K562 (cell line): ENCODE measurements at regions not wholly inside any gene's neighbourhood (a gene's known extent, or its start where the extent isn't known, plus 50 kb on each side); places are given as distances from the start of the nearest gene placed in this dataset.
A peak's percentile ranks its signal among the peaks of the same experiment; 100 is the strongest.

ENCODE experiments used
- ARID1B ChIP-seq: fragments of 450-650 bp; IDR thresholded peaks from 2 replicates; pipeline ENCODE4 v1.6.1; 2016; ENCODE audit warnings: antibody characterized with exemption, mild to moderate bottlenecking, inconsistent platforms
- ATF3 ChIP-seq, 2 experiments: fragments of 450-650 bp in 1 of 2; sonication (generic) in 1 of 2; formaldehyde crosslinking in 1 of 2; IDR thresholded peaks in 1 of 2; conservative IDR thresholded peaks in 1 of 2; 2 replicates each; pipeline versions ENCODE4 v1.6.1 to v1.8.1; 2016 to 2023; ENCODE audit warnings: mild to moderate bottlenecking in 2 of 2, moderate library complexity in 2 of 2, inconsistent platforms in 1 of 2, missing genetic modification reagents in 1 of 2
- DMBX1 ChIP-seq: fragments of 250-450 bp; sonication (Bioruptor Pico); IDR thresholded peaks from 2 replicates; pipeline ENCODE4 v1.8.0; 2022; ENCODE audit warnings: inconsistent platforms, mild to moderate bottlenecking, moderate library complexity, borderline replicate concordance
- KLF16 ChIP-seq: IDR thresholded peaks from 2 replicates; pipeline ENCODE4 v1.6.1; 2016; ENCODE audit warnings: antibody characterized with exemption
- MECOM ChIP-seq: fragments of 250-450 bp; sonication (Bioruptor Pico); IDR thresholded peaks from 2 replicates; pipeline ENCODE4 v1.8.0; 2022; ENCODE audit warnings: inconsistent platforms
- RBM25 ChIP-seq: fragments of 200-400 bp; formaldehyde crosslinking; IDR thresholded peaks from 2 replicates; pipeline ENCODE4 v1.6.1; 2018; ENCODE audit warnings: low read length, low read depth, moderate library complexity; ENCODE audit not compliant: severe bottlenecking
- TAF1 ChIP-seq: IDR thresholded peaks from 2 replicates; pipeline ENCODE4 v1.6.1; 2011; ENCODE audit warnings: mild to moderate bottlenecking, low read length, moderate library complexity; ENCODE audit not compliant: insufficient read depth, control insufficient read depth, severe bottlenecking; ENCODE audit errors: extremely low read depth
- VEZF1 ChIP-seq: fragments of 200-800 bp; sonication (Bioruptor generic); IDR thresholded peaks from 2 replicates; pipeline ENCODE4 v1.6.1; 2017; ENCODE audit warnings: missing genetic modification characterization, missing compliant biosample characterization
- YBX1 ChIP-seq: fragments of 450-650 bp; IDR thresholded peaks from 2 replicates; pipeline ENCODE4 v1.7.1; 2016; ENCODE audit warnings: mild to moderate bottlenecking
- ZBTB11 ChIP-seq, 3 experiments: fragments of 200-800 bp in 1 of 3; fragments of 250-450 bp in 1 of 3; fragments of 450-650 bp in 1 of 3; sonication (Bioruptor Pico) in 1 of 3; sonication (Bioruptor generic) in 1 of 3; formaldehyde crosslinking in 1 of 3; IDR thresholded peaks; 2 replicates each; pipeline versions ENCODE4 v1.6.1 to v1.8.0; 2016 to 2022; ENCODE audit warnings: mild to moderate bottlenecking in 2 of 3, missing genetic modification characterization in 2 of 3, missing compliant biosample characterization in 1 of 3, moderate library complexity in 1 of 3
- ZNF398 ChIP-seq: fragments of 250-450 bp; sonication (Bioruptor Pico); IDR thresholded peaks from 2 replicates; pipeline ENCODE4 v1.8.0; 2021; ENCODE audit warnings: moderate library complexity, mild to moderate bottlenecking, inconsistent platforms
- ZNF589 ChIP-seq: fragments of 200-800 bp; sonication (Bioruptor generic); IDR thresholded peaks from 2 replicates; pipeline ENCODE4 v1.6.1; 2016; ENCODE audit warnings: low read depth, missing genetic modification characterization, missing compliant biosample characterization
- ZNF77 ChIP-seq: fragments of 250-450 bp; sonication (Bioruptor Pico); IDR thresholded peaks from 2 replicates; pipeline ENCODE4 v1.5.0; 2020
- TF ChIP-seq, protein P1 (sequence below): fragments of 250-450 bp; sonication (Bioruptor Pico); IDR thresholded peaks from 2 replicates; pipeline ENCODE4 v1.4.0; 2020
- TF ChIP-seq, protein P2 (sequence below): sonication (generic); formaldehyde crosslinking; IDR thresholded peaks from 2 replicates; pipeline ENCODE4 v1.8.1; 2023; ENCODE audit warnings: mild to moderate bottlenecking, missing genetic modification reagents

- TF ChIP-seq KLF16 (peak; percentile 63; the same call in 1 of the 2 replicates), ARID1B (no peak), ZNF589 (no peak), RBM25 (peak; percentile 89), ZNF77 (CRISPR knock-in tag) (no peak), DMBX1 (CRISPR knock-in tag) (no peak), ZNF398 (CRISPR knock-in tag) (no peak), YBX1 (no peak), ZBTB11 (CRISPR knock-in tag; IDR thresholded peaks at IDR 0.05) (no peak), ATF3 (IDR thresholded peaks at IDR 0.05) (no peak), ATF3 (CRISPR knock-in tag; conservative IDR thresholded peaks at IDR 0.05) (0 out of 2 replicates have a peak, but pooled peaks have one; percentile 57), VEZF1 (peak; percentile 53; the same call in 1 of the 2 replicates), MECOM (CRISPR knock-in tag) (no peak), TAF1 (no peak)
- TF ChIP-seq, protein P1, sequence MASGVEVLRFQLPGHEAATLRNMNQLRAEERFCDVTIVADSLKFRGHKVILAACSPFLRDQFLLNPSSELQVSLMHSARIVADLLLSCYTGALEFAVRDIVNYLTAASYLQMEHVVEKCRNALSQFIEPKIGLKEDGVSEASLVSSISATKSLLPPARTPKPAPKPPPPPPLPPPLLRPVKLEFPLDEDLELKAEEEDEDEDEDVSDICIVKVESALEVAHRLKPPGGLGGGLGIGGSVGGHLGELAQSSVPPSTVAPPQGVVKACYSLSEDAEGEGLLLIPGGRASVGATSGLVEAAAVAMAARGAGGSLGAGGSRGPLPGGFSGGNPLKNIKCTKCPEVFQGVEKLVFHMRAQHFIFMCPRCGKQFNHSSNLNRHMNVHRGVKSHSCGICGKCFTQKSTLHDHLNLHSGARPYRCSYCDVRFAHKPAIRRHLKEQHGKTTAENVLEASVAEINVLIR (CRISPR knock-in tag), result no peak
- TF ChIP-seq, protein P2, sequence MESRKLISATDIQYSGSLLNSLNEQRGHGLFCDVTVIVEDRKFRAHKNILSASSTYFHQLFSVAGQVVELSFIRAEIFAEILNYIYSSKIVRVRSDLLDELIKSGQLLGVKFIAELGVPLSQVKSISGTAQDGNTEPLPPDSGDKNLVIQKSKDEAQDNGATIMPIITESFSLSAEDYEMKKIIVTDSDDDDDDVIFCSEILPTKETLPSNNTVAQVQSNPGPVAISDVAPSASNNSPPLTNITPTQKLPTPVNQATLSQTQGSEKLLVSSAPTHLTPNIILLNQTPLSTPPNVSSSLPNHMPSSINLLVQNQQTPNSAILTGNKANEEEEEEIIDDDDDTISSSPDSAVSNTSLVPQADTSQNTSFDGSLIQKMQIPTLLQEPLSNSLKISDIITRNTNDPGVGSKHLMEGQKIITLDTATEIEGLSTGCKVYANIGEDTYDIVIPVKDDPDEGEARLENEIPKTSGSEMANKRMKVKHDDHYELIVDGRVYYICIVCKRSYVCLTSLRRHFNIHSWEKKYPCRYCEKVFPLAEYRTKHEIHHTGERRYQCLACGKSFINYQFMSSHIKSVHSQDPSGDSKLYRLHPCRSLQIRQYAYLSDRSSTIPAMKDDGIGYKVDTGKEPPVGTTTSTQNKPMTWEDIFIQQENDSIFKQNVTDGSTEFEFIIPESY (CRISPR knock-in tag), result peak; percentile 70
These were observed 163.4 kb upstream of the CIBAR2 start (continued) for GRCh38 chr16:85275533-85276249.
